HG03520 (cell line): ENCODE measurements at regions not wholly inside any gene's neighbourhood (a gene's known extent, or its start where the extent isn't known, plus 50 kb on each side); places are given as distances from the start of the nearest gene placed in this dataset.

Experiments
- ATAC-seq: cut with Tn5 transposase; IDR thresholded peaks from one replicate; pipeline ENCODE4 v1.9.1; 2021; ENCODE audit warnings: mild to moderate bottlenecking, moderate library complexity; ENCODE audit not compliant: unreplicated experiment

- ATAC-seq: no peak
Measured at GRCh38 chr21:16606271-16606670, 876.5 kb downstream of the USP25 start.

GRCh38 chr21:16608209-16608830 is 878.5 kb downstream of the USP25 start:
- ATAC-seq: no peak

DNA sequence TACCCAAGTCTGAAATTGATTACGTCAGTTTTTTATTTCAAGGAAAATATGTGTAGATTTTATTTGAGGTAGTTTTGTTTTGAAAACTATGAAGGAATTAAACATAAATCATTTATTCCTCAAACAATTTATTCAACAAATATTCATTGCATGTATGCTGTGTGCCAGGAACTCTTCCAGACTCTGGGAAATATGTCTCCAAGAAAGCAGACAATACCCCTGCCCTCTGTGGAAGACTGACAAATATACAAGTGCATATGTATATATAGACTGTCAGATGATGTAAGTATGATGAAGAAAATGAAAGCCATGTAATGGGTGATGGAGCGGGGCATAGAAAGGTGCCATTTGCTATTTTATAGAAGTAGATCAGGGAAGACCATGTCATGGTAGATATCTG is 889.5 kb downstream of the USP25 start:
- ATAC-seq: no peak

DNA sequence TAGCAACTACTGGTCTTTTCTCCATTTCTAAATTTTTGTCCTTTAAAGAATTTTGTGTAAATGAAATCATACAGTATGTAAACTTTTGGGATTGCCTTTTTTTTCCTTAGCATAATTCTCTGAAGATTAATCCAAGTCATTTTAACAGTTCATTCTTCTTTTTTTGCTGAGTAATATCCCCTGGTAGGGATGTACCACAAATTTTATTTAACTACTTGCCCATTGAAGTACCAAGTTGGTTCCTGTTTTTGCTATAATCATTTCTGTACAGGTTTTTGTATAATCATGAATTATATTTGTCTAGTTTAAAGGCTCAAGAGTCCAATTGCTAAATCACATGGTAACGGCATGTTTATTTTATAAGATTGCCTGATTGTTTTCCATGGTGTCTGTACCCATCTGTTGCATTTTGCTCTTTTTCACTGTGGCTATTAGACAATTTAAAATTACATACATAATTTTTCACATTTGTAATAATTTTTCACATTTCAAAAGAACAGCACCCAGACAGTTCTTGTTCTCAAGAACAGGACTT is 891.1 kb downstream of the USP25 start:
- ATAC-seq: no peak

DNA sequence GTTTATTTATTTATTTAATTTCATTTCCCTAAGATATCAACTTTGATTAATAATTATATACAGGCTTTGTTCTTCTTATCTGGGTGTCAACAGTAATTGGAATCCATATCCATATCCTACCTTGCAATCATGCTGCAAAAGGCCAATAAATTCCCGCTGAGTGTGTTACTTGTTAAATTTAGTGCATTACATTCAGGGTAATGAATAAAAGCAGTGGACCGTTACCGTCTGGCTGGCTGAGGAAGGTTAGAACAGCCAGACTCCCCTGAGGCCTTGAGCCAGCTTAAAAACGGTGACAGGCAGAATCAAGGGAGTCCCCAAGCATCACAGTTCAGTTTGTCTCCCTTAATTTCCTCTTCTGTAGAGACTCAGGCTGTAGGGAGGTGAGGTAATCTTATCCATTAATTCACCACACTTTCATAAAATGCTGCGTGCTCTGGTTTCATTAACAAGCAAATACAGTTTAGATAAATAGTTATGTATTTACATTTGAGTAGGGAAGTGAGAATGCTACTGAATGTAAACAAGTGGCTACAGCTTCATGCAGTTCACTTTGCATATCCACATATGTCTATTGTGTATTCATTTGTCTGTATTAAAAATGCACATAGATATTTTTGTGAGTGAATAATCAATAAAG is 888.2 kb upstream of the CXADR start:
- no peak for ATAC-seq

DNA sequence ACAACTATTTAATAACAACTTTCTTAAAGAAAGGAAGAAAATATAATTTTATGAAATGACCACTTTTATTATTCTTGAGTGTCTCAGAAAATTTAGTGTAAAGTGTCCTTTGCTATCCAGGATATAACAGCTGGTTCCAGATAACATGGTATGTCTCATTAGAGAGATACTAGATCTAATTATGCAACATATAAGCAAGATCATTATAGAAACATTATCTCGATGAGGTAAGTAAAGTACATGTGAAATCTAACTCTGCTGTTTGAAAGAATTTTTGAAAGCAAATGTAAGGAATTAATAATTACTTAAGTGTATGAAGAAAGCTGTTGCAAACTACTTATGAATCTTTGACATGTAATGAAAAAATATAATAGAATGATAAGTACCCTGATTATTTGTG is 887.4 kb upstream of the CXADR start:
- no peak for ATAC-seq

DNA sequence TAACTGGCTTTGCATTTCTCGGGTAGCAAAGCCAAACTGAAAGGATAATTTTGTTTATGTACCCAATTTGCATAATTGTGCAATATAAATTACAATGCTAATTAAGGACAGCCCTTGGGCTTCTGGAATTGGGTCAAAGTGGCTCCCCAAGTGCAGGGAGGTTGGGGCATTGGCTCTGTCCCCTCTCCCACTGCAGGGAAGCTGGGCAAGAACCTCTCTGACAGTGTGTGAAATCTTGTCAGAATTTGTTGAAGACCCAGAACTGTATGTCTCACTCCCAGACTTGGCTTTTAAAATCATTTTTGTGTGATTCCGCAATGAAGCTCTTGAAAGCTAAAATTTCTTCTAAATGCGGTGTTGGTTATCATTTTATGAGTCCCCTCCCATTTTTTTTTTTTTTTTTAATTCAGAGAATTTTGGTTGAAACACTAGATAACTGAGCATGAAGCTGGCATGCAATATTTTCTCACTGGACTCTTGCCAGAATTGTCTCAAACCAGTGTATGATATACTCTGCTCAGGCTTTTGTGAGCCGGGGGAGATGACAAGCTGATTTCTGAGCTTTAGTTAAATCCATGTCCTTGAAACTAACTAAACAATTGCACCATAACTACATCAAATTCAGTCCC is 878.9 kb upstream of the CXADR start:
- no peak for ATAC-seq

GRCh38 chr21:16634515-16634914 is 878.3 kb upstream of the CXADR start:
- no peak for ATAC-seq

DNA sequence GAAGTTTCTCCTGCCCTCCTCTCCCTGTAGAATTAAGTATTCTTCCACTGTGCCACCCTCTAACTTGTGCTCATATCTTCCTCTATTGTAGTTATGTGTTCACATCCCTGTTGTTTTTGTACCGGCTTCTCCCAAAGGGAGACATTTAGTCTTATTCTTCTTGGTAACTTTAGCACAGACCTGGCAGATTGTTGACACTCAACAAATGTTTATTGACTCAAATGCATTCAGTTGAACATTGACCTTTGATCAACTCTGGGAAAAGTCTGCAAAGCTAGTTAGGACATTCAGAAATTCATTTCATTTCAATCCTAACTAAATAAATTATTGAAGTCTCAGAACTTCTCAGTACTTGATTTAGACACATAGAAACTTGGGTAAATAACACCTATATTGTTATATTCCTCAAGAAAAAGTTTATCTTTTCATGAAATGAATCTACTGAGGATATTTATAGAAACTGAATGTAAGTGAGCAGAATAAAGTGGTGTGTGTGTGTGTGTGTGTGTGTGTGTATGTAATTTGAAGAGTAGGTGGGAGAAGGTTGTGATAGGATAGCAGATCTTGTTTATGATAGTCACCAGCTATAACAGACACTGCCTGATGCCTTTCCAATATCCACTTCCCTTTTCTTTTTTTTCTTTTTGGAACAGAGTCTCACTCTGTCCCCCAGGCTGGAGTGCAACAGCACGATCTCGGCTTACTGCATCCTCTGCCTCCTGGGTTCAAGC is 872.4 kb upstream of the CXADR start:
- ATAC-seq: no peak

DNA sequence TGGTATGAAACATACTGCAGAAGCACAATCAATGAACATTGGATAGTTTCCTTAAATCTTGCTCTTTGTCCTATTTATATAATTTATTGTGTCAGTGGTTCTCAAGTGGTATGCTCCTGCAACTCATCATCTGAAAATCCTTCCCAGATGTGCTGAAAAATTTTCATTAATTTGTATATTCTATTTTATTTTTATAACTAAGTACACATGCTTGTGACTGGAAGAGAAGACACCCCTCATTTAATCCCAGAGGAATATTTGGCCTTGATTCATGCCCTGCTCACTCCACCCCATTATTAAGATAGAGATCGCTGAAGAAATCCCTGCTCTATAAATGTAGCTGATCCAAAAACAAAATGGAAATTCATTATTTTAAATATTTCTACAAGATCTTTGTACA is 870.5 kb upstream of the CXADR start:
- no peak for ATAC-seq

DNA sequence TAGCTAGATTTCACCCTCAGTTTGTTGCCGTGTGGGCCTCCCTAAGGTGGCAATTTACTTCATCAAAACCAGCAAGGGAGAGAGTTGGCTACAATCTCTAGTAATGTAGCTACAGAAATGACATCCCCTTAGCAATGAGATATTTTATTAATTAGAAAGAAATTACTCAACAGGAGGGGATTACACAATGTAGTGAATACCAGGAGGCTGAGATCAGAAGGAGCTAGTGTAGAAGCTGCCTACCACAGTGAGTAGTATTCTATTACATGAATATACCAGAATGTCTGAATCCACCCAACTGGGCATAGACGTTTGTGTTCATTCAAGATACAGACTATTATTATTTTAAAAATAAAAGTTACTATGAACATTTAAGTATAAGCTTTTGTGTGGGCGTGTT is 868.2 kb upstream of the CXADR start:
- ATAC-seq: no peak

DNA sequence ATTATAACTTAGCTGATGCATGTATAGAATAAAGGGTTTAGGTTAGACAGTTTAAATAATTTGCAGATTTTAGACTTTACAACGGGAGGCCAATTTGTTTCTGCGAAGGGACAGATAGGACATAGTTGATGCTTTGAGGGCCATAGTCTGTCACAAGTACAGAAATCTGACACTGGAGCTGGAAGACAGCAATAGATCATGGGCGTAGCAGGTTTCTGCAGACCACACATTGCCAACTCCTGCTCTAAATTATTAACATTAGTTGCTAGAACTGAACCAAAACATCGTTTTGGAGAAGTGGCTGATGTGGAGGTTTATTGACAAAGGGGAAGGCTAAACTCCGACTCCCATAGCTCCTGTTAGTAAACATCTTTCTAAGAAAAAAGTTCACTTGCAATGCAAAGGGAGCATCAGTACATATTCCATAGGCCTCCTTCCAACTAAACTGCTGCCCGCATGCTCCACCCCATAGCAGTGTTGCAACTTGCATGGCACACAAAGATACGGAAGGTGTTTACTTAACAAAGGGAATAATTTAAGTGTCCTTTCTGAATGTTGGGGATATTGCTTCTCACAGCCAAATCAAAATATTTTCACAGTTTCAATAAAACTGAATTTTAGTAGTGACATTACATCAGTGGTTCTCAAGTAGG is 862.0 kb upstream of the CXADR start:
- no peak for ATAC-seq

DNA sequence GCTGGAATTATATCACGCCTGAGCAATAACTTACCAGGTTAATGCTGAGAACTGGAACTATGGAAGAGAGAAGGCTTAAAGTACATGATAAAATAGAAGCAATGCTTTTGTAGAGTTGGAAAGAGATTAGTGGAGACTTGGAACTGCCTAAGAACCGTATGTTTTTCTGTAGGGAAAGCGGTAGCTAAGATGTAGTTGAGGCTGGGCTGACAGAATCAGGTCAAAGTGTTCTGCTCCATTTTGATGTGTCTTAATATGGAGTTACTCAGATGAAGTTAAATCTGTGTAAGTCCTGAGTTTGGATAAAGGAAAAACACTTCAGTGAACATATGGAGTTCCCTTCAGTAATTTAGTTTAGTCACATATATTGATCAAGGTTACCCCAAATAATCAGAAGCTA is 860.9 kb upstream of the CXADR start:
- no peak for ATAC-seq

DNA sequence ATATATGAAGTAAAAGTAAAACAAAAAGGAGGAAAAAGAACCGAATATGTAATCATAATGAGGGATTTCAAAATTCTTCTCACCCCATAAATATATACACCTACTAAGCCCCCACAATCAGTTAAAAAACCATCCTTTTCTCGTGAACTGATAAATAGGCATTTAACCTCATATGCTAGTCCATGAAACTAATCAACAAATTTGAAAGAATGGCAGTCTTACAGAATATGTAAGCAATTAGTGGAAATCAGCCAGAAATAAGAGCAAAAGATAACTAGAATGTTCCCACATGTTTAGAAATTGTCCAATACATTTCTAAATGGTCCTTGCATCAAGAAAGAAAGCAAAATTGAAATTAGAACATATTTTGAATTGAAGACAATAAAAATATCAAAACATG is 849.4 kb upstream of the CXADR start:
- ATAC-seq: no peak

DNA sequence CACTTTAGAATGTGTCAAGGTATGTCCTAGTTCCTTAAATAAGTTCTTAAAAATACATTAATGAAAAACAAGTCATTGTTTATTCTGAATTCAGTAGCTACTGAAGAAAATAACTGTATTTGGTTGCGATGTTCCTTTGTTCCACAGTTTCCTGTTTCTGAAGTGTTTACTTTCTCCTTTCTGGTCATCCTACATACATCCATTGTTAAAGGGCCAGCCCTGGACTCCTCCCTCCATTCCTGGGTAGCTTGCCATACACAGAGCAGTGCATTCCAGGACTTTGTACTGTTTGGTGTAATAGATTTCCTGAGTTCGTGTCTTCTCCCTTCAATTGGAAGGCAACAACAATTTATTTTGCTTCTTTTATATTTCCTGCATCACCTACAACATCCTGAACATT is 845.4 kb upstream of the CXADR start:
- no peak for ATAC-seq

- no peak for ATAC-seq
Measured at GRCh38 chr21:16674949-16675348, 837.9 kb upstream of the CXADR start.

GRCh38 chr21:16676391-16676790 is 836.5 kb upstream of the CXADR start:
- no peak for ATAC-seq

GRCh38 chr21:16678429-16679160 is 834.2 kb upstream of the CXADR start:
- no peak for ATAC-seq

GRCh38 chr21:16695074-16695473 is 817.8 kb upstream of the CXADR start:
- ATAC-seq: no peak

DNA sequence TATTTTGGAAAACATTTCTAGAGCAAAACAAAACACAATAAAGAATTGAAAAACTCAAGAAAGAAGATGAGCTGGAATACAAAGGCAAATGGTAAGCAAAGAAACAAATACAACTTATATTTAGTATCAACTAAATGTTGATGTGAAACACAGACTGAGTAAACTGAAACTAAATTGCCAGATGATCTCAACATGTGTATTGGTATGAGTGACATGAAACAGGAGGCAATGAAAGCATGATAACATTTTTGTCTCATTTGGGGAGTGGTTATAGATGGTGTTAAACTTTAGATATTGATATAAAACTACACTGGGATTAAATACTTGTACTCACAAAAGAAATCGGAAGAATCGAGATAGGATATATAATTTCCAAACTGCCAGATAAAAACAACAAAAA is 805.6 kb upstream of the CXADR start:
- no peak for ATAC-seq
